HG03575 (cell line): ENCODE measurements at regions not wholly inside any gene's neighbourhood (a gene's known extent, or its start where the extent isn't known, plus 50 kb on each side); places are given as distances from the start of the nearest gene placed in this dataset.

Experiments used
- ATAC-seq: cut with Tn5 transposase; IDR thresholded peaks from one replicate; pipeline ENCODE4 v1.9.1; 2021; ENCODE audit not compliant: unreplicated experiment, insufficient number of reproducible peaks, low FRiP score; ENCODE audit errors: extremely low read depth

DNA sequence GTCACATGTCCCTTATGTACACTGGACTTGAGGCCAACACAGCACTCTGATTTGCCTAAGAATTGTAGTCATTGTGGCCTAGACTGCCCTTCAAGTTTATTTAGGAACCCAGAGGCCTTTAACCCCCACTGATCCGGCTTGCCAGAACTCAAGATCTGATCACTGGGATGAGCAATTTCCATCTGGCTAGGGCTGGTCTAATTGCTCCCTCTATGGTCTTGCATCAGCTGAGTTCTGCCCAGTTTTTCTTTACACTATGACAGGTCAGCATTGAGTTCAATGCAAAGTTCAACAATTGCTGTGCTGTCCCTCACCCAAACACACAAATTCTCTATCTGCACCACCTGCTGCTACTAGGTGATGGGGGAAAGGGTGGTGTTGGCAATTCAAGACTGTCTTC lies 146.9 kb upstream of the MDGA2 start:
- ATAC-seq: no peak

DNA sequence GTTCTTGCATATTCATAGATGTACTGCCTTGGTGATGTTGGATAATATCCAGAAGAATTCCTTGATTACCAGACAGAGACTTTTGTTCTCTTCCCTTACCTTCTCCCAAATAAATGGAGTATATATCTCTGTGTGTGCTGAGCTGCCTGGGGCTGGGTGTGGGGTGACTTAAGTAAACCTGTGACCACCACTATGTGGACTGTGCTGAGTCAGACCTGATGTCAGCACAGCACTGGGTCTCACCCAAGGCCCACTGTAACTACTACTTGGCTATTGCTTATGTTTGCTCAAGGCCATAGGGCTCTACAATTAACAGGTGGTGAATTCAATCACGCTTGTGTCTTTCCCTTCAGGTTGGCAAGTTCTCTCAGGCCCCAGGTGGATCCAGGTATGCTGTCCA lies 145.7 kb upstream of the MDGA2 start:
- ATAC-seq: no peak

DNA sequence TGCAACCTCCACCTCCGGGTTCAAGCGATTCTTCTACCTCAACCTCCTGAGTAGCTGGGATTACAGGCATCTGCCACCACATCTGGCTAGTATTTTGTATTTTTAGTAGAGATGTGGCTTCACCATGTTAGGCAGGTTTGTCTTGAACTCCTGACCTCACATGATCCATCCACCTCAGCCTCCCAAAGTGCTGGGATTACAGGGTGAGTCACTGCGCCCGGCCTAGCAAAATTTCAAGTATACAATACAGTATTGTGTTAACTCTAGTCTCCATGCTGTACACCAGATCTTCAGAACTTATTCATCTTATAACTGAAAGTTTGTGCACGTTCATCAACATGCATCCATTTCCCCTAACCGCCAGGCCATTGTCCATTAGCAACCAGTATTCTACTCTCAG lies 115.1 kb upstream of the MDGA2 start:
- no peak for ATAC-seq

DNA sequence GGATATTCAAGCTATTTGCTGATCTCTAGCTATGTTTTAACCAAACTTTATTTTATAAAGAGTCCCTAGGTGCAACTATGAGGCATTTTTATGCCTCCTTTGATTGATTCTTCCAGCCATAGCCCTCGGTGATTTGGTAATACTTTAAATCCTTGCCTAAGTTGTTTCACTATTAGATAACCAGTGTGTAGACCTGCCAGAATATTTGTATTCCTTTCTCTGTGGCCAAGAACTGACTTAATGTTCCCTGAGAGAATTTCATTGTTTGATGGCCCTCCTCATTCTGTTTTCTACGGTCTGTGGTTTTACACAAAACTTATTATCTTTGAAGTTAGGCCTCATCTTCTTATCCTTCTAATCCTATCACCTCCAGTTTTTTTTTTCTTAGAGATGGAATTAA lies 109.7 kb upstream of the MDGA2 start:
- ATAC-seq: no peak

DNA sequence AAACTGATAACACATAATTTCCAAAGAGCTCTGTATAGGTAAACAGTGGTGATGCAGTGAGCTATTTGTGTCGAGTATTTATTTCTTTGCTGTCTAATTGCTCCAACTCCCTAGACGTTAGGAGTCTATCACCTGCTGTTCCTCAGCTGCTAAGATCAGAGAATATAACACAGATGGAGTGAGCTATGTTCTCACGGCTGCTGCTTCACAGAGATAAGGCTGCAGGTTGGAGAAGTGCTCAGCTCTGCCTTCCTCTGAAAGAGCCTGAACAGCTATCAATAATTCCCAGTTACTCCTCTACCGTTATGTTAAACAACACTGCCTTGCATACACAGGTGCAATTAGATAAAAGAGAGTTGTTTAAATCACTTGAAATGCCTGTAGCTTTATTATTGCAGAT lies 103.2 kb upstream of the MDGA2 start:
- ATAC-seq: no peak

DNA sequence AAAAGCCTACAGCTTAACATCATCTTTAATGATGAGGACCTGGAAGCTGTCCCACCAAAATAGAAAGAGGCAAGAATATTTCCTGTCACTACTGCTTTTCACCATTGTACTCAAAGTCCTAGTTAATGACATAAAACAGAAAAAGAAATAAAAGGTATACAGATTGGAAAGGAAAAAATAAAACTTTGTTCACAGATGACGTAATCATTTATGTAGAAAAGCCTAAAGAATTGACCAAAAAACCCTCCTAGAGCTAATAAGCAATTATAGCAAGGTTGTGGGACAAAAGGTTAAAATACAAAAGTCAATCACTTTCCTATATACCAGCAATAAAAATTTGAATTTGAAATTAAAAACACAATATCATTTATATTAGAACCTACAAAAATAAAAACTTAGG lies 97.2 kb upstream of the MDGA2 start:
- no peak for ATAC-seq

DNA sequence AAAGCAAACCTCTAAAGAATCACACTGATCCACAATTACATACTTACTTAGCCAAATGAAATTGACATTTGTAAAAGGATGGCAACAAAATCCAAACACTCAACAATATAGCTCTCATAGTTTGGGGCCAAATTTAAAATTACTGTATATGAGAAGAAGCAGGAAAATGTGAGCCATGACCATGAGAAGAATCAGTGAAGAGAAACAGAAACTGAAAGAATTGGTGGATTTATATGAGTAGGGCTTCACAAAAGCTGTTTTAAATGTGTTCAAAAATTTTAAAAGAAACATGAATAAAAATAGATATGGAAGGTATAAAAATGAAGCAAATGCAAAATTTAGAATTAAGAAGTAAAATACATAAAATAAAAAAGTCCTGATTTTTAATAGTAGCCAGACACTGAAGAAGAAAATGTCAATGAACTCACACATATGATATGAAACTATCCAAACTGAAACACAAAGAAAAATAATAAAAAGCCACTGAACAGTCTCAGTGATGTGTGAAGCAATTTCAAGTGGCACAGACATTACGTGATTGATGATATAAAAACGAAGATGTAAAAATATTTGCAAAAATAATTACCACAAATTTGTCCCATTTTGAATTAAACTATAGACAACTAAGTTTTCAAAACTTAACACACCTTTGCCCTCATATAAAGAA lies 87.9 kb upstream of the MDGA2 start:
- peak; percentile 56 for ATAC-seq

DNA sequence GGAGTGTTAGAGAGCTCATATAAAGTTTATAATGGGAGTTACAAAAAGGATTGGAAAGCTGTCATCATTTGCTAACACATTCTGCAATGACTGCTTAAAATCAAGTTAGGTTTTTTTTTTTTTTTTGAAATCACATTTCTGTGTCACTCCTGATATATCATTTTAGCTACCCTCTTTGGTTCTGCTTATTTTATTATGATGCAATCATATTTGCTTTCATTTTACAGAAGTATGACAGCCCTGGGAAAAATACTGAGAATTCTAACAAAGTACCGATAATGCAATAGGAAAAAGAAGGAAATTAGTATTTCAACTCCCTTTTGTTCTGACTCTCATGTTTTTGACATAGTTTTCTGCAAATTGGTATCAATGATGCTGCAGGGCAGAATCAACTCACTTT lies 71.6 kb upstream of the MDGA2 start:
- ATAC-seq: no peak

DNA sequence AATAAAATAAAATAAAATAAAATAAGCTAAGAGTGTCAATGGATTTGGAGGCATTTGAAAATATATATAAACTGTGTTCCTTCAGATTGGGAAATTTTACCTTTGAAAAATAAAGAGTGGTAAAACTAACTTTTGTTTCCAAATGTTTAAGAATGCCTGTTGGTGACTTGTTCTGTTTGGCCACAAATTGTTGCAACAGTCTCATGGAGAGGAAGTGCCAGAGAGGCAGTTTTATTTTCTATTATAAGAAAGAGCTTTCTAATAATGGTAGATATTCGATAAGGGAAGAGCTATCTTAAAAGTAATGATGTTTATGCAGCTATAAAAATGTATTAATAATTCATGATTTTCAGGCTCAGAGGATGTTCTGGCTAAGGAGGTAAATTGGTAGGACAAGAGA lies 68.8 kb upstream of the MDGA2 start:
- no peak for ATAC-seq

DNA sequence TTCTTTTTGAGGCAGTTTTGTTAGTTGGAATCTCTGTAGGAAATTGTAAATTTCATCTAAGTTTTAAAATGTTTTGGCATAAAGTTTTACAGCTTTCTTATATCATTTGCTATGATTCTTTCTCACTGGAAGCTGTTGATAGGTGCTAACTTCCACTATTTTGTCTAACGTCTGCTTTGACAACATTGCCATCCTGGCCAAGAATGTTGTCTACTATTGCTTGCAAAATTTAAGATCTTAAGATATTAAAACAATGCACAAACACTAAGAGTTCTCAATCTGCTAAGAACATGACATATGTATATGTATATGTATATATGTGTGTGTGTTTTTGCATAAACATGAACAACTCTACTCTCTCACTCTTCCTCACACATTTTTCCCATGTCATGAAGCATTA lies 64.1 kb upstream of the MDGA2 start:
- ATAC-seq: no peak

DNA sequence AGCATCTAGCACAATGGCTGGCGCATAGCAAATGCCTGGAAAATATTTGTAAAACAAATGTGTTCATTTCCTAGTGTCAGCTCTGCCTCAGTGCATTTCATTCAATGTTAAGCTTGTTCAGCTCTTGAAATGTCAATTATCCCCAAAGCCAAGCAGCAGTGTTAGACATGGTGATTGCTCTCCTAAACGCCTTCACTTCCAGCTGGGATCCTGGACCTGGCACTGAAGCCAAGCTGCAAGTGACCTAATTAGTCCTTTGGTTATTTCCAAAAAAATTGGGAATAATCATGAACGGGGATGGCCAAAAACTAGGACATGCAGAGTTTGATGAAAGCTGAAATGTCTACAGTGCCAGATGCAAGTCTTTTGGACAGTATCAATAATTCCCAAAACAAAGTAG lies 54.9 kb upstream of the MDGA2 start:
- ATAC-seq: no peak
